Astrocyte of the cerebellum (primary cell): ENCODE measurements at regions not wholly inside any gene's neighbourhood (a gene's known extent, or its start where the extent isn't known, plus 50 kb on each side); places are given as distances from the start of the nearest gene placed in this dataset.

Experiments
- DNase-seq: peaks from one replicate; pipeline ENCODE4 v3.0.0-alpha.2; 2011; ENCODE audit warnings: low read depth
- H3K4me3 ChIP-seq: 2 replicates; pipeline ENCODE4 v1.5.1; 2011; ENCODE audit warnings: mild to moderate bottlenecking, low read depth, low read length, moderate library complexity
- in situ Hi-C: cut with HindIII; loops from 2 replicates; pipeline ENCODE4 v1.10.0; 2017; ENCODE audit warnings: low sequenced_read_pairs
- TF ChIP-seq, protein P1 (sequence below): IDR thresholded peaks from 2 replicates; pipeline ENCODE4 v1.5.1; 2012; ENCODE audit warnings: low read length, low read depth, moderate library complexity, mild to moderate bottlenecking; ENCODE audit errors: missing control alignments

DNA sequence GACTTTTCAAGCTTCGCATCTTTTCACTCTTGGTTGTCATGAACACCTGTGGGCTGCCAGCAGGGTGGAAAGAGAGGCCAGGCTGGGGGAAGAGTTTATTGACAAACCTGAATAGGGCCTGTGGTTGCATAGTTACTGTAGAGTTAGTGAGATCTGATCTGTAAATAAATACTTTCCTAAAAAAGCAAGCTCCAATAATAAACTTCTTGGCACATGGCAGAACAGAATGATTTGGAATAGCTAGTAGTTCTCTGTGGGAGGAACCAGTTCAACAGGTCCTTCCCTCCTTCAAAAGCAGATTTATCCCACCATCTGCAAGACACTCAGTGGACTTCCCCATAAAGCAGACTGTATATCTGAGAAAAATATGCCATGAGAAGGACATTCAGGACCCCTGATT is 445.0 kb downstream of the HACE1 start:
- in situ Hi-C loops, result no loop called here
- TF ChIP-seq, protein P1, sequence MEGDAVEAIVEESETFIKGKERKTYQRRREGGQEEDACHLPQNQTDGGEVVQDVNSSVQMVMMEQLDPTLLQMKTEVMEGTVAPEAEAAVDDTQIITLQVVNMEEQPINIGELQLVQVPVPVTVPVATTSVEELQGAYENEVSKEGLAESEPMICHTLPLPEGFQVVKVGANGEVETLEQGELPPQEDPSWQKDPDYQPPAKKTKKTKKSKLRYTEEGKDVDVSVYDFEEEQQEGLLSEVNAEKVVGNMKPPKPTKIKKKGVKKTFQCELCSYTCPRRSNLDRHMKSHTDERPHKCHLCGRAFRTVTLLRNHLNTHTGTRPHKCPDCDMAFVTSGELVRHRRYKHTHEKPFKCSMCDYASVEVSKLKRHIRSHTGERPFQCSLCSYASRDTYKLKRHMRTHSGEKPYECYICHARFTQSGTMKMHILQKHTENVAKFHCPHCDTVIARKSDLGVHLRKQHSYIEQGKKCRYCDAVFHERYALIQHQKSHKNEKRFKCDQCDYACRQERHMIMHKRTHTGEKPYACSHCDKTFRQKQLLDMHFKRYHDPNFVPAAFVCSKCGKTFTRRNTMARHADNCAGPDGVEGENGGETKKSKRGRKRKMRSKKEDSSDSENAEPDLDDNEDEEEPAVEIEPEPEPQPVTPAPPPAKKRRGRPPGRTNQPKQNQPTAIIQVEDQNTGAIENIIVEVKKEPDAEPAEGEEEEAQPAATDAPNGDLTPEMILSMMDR, result no peak
- no peak overlapping the region for H3K4me3 ChIP-seq

DNA sequence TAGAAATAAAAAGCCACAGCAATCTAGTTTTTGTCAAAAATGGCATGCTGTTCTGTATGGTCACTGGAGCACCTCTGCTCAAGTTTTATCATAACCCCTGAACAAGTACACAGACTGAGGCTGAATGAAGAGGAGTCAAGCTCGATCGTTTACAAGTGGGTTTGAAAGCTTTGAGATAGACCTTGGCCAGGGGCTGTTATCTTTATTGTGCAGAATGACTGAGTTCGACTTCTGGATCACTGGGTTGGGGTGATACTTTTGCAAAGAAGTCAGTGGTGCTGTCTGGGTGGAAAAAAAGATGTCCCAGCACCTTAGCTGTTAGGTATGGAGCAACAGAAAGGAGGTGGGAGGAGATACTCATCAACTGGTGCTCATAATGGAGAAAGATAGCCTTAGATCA is 446.0 kb downstream of the HACE1 start:
- H3K4me3 ChIP-seq, result no peak overlapping the region
- TF ChIP-seq, protein P1, result no peak
- in situ Hi-C loops, result no loop called here
- DNase-seq, result no peak

More for the DNA sequence above, 445.0 kb downstream of the HACE1 start:
- DNase-seq, result no peak

DNA sequence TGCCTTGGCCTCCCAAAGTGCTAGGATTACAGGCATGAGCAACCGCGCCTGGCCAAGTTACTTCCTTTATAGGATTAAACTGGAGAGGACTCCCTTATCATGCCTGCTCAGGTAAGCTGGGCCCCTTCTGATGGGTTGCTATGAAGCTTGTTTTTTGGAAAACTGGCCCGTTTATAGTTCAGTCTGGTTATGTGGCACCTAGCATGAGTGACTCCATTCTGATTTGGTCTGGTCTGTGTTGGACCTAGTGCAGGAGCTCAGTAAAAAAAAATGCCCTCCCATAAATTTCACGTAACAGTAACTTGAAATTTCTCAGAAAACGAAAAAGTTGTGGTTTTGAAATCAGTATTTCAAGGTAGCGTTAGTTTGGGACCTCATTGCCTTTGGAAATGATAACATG is 448.4 kb downstream of the HACE1 start:
- no peak overlapping the region for H3K4me3 ChIP-seq
- in situ Hi-C loops, result no loop called here
- DNase-seq, result no peak
- TF ChIP-seq, protein P1, result no peak

DNA sequence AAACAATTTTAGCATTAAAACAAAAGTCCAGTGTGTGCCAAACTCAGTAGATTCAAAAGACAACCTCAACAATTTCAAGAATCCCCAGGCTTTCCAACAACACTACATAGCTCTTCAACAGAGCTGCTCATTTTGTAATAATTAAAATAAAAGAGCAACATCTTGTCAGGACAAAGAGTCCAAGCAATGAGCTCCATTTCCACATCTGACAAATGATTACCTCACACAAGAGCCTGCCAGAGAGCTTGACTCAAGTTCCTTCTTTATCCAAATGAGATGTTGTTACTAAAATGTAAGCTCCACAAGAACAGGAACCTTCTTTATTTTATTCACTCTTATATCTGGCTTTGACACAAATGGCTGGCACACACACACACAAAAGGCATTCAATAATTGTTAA is 449.8 kb downstream of the HACE1 start:
- DNase-seq, result no peak
- TF ChIP-seq, protein P1, result no peak

DNA sequence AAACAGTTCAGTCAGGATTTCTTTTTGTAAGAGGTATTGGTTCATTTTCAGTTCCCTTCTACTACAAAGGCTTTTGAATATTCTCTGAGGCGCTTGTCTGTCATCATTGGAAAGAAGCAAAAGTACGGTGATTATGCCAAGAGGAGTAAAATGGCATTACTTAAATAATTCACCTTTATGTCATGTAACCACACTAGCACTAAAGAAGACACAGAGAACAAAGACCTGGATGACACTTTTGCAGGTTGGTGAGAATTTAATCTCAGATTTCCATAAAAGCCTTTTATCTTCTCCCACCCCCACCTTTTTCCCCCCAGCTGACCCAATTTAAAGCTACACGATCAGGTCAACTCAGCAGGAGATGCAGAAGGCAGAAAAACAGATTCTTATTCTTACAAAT is 451.8 kb downstream of the HACE1 start:
- in situ Hi-C loops, result no loop called here
- no peak for DNase-seq
- TF ChIP-seq, protein P1, result no peak
- no peak overlapping the region for H3K4me3 ChIP-seq

More for the DNA sequence above, 449.8 kb downstream of the HACE1 start:
- H3K4me3 ChIP-seq, result no peak overlapping the region
- in situ Hi-C loops, result no loop called here

DNA sequence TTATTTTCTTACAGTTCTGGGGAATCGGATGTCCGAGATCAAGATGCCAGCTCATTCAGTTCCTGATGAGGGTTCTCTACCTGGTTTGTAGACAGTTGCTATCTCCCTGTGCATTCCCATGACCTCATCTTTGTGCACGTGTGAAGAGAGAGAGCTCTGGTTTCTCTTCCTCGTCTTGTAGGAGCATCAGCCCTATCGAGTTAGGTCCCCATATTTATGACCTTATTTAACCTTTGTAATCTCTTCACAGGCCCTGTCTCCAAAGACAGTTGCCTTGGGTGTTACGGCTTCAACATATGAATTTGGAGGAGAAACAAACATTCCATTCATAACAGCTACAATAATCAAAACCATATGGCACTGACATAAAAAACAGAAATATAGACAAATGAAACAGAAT is 455.3 kb downstream of the HACE1 start:
- in situ Hi-C loops, result no loop called here
- TF ChIP-seq, protein P1, result no peak
- no peak overlapping the region for H3K4me3 ChIP-seq
- DNase-seq, result no peak

DNA sequence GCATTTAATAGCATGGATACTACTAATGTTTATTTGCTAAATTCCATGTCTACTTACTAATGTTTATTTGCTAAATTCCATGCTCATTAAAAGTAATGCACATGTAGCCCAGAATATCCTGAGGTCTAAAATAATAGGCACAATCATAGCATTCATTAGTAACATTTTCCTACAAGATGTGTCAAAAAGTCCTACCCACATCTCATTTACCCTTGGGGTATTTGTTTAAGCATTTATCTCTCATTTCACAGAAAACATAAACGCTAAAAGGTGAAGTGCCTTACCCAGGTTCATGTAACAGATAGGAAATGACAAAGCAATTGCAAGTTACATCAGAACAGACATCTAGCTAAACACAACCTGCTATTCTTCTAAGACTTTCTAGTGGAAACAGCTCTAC is 457.1 kb downstream of the HACE1 start:
- TF ChIP-seq, protein P1, result no peak
- H3K4me3 ChIP-seq, result no peak overlapping the region
- in situ Hi-C loops, result no loop called here
- DNase-seq, result no peak
